Heart right ventricle (tissue), 16 donors: ENCODE measurements at regions not wholly inside any gene's neighbourhood (a gene's known extent, or its start where the extent isn't known, plus 50 kb on each side); places are given as distances from the start of the nearest gene placed in this dataset.
"Not testable (repeated sequence)": the region's sequence is repeated elsewhere in the genome, so short reads cannot be mapped to it uniquely, and the experiment has no call there.

ENCODE experiments used
- ATAC-seq, 8 donors: fragments of 200-7000 bp; cut with Tn5 transposase; one replicate each; pipeline ENCODE4 v1.9.1; 2020; ENCODE audit warnings: mild to moderate bottlenecking in 8 of 8, moderate library complexity in 8 of 8, moderate number of reproducible peaks in 1 of 8
- DNase-seq, 2 donors: peaks; one replicate each; pipeline ENCODE4 v3.0.0-alpha.2; 2020
- H3K27ac ChIP-seq, 10 donors: fragments of 200-600 bp; sonication (generic) in 2 of 10; one replicate each; pipeline versions ENCODE4 v1.5.0 to v1.8.0; 2020 to 2022; ENCODE audit warnings: mild to moderate bottlenecking in 3 of 10
- H3K27me3 ChIP-seq, 7 donors: fragments of 200-600 bp; one replicate each; pipeline ENCODE4 v1.8.0; 2021 to 2022; ENCODE audit warnings: mild to moderate bottlenecking in 2 of 7
- H3K36me3 ChIP-seq, 9 donors: fragments of 200-600 bp; sonication (generic) in 1 of 9; one replicate each; pipeline versions ENCODE4 v1.5.0 to v1.8.0; 2020 to 2022; ENCODE audit warnings: mild to moderate bottlenecking in 2 of 9
- H3K4me1 ChIP-seq, 9 donors: fragments of 200-600 bp; sonication (generic) in 1 of 9; one replicate each; pipeline versions ENCODE4 v1.5.0 to v1.8.0; 2020 to 2022; ENCODE audit warnings: mild to moderate bottlenecking in 4 of 9
- H3K4me3 ChIP-seq, 10 donors: fragments of 200-600 bp; sonication (generic) in 2 of 10; one replicate each; pipeline versions ENCODE4 v1.5.0 to v1.8.0; 2020 to 2022; ENCODE audit warnings: mild to moderate bottlenecking in 7 of 10, moderate library complexity in 2 of 10
- H3K9me3 ChIP-seq, 11 donors: fragments of 200-600 bp in 10 of 11; sonication (generic) in 2 of 11; one replicate each; pipeline versions ENCODE4 v1.5.0 to v1.8.0; 2013 to 2022; ENCODE audit warnings: mild to moderate bottlenecking in 2 of 11, control low read depth in 1 of 11, moderate library complexity in 1 of 11
- CTCF ChIP-seq, 9 donors: fragments of 200-600 bp; sonication (generic) in 2 of 9; IDR thresholded peaks; one replicate each; pipeline versions ENCODE4 v1.5.0 to v1.8.0; 2021 to 2022; ENCODE audit warnings: antibody characterized with exemption in 9 of 9, mild to moderate bottlenecking in 5 of 9, moderate library complexity in 1 of 9
- WGBS, 2 donors: extraction: QIAGEN DNeasy Blood & Tissue Kit; methylation state at CpG; one replicate each; pipeline ENCODE4 v1.1.7; 2013; ENCODE audit warnings: inconsistent platforms in 1 of 2; 5-methylcytosine and 5-hydroxymethylcytosine counted together
- intact Hi-C, 10 donors: fragments of 100-400 bp; cut with DNase I; formaldehyde crosslinking; loops; one replicate each; pipeline versions ENCODE4 v1.11.1 to v1.14.2; 2022
- donor health status: Arrhythmogenic right ventricular cardiomyopathy.
- donor health status: ischemic (EF 13 %, LVEDD 7.1; RV severe dilation, severe dysfunction).
- donor health status: healthy with polysubstance abuse.
- donor health status: DM: no; HTN: yes; CAD: no.
- donor health status: DM: no; HTN: no; CAD: no.
- donor health status: ischemic (EF 25% LVEDD 6.9; RV normal size, moderate dysfunction).
- donor health status: ischemic (EF 25% LVEDD 5.7; RV mildly dilated, moderate dysfunction).
- donor health status: healthy.
- donor health status: DM: yes; HTN: yes; CAD: no.
- donor health status: Ischemic cardiomyopathy.
- donor health status: ischemic (EF 35%, LVEDD 5.7; RV mildly dilated, moderate dysfunction).
- donor health status: nonischemic (EF 11% LVEDD 7.7; RV severe dilation, severe dysfunction).
- donor health status: DM: yes; HTN: yes; CAD: no.
- donor health status: PGD.
- donor health status: ischemic (EF 29% LVEDD 5.4; RV normal size, mild dysfunction).
- donor health status: nonischemic (EF 23%, LVEDD 6.1; RV moderate dilation, normal function).

- intact Hi-C loops, result no loop called here
- 74 to 78% methylated on average over 4 of the region's 4 CpGs for WGBS, 2 donors
- no peaks in the 10 kb centered on the region for H3K27me3 ChIP-seq
Measured at GRCh38 chr11:97687111-97687510, 1297.3 kb downstream of the JRKL start.

GRCh38 chr11:97691061-97691460 is 1301.2 kb downstream of the JRKL start:
- Histone ChIP-seq H3K27me3 (no peaks in the 10 kb centered on the region), H3K4me1 (peaks cover 0 to under 1% (median 0%) of the 10 kb centered on the region in 9 donors), H3K36me3 (no peaks in the 10 kb centered on the region), H3K9me3 (peaks cover 0 to 29% (median 0%) of the 10 kb centered on the region in 11 donors), H3K4me3 (no peak overlapping the region), H3K27ac (no peak overlapping the region)
- TF ChIP-seq CTCF (IDR thresholded peaks at IDR 0.05), result no peak
- intact Hi-C loops, result no loop called here
- ATAC-seq (no peak), DNase-seq (no peak)
- WGBS, 2 donors, result 89 to 95% methylated on average over 1 of the region's 1 CpG

More at GRCh38 chr11:97687111-97687510, 1297.3 kb downstream of the JRKL start:
- DNase-seq (no peak), ATAC-seq (no peak)
- Histone ChIP-seq H3K9me3 (no peaks in the 10 kb centered on the region), H3K4me3 (no peak overlapping the region), H3K4me1 (peaks cover 0 to 14% (median 4%) of the 10 kb centered on the region in 9 donors), H3K36me3 (no peaks in the 10 kb centered on the region), H3K27ac (no peak overlapping the region)
- TF ChIP-seq CTCF (IDR thresholded peaks at IDR 0.05), result no peak

- intact Hi-C loops, result no loop called here
- H3K36me3 ChIP-seq, result no peaks in the 10 kb centered on the region
- H3K4me3 ChIP-seq, result no peak overlapping the region
- no peak overlapping the region for H3K27ac ChIP-seq
- WGBS, 2 donors, result 73 to 81% methylated on average over 1 of the region's 1 CpG
- H3K27me3 ChIP-seq, result no peaks in the 10 kb centered on the region
- no peak for TF ChIP-seq CTCF (IDR thresholded peaks at IDR 0.05)
- no peak for DNase-seq
- no peaks in the 10 kb centered on the region for H3K4me1 ChIP-seq
- peaks cover 0 to 3% (median 0%) of the 10 kb centered on the region in 11 donors for H3K9me3 ChIP-seq
- no peak for ATAC-seq
Measured at GRCh38 chr11:97702951-97703350, 1313.1 kb downstream of the JRKL start.

- no peak for TF ChIP-seq CTCF (IDR thresholded peaks at IDR 0.05)
- Histone ChIP-seq H3K4me3 (no peak overlapping the region), H3K27ac (no peak overlapping the region), H3K36me3 (no peaks in the 10 kb centered on the region), H3K4me1 (no peaks in the 10 kb centered on the region), H3K27me3 (no peaks in the 10 kb centered on the region), H3K9me3 (peaks cover 0 to 3% (median 0%) of the 10 kb centered on the region in 11 donors)
- intact Hi-C loops, result no loop called here
- ATAC-seq (no peak), DNase-seq (no peak)
- WGBS, 2 donors, result 86 to 92% methylated on average over 3 of the region's 3 CpGs
Measured at GRCh38 chr11:97703851-97704250, 1314.0 kb downstream of the JRKL start.

- ATAC-seq, H3K27ac ChIP-seq, H3K27me3 ChIP-seq, H3K4me3 ChIP-seq, intact Hi-C loops, H3K9me3 ChIP-seq, H3K4me1 ChIP-seq, H3K36me3 ChIP-seq, DNase-seq: not testable (repeated sequence)
- 81 to 93% methylated on average over 1 of the region's 1 CpG for WGBS, 2 donors
Measured at GRCh38 chr11:97705441-97705840, 1315.3 kb upstream of the CNTN5 start.
